ENCODE measurements at regions not wholly inside any gene's neighbourhood (a gene's known extent, or its start where the extent isn't known, plus 50 kb on each side); places are given as distances from the start of the nearest gene placed in this dataset.

DNA sequence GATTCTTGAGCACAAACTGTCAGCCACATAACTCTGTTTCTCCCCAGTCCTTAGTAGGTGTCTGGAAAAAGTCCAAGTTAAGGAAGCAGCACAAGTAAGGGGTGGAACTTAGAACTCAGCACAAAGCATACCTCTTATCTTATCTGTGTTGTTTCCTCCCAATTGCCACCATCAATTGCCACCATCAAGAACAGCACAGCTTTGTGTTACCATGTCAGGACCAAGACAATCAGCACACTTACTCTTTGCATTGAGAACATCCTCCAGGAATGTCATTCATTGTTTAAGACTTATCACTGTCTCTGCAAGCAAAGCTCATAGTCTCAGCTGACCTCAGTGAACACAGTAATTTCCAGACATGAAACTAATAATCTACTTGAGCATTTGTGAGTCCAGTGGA lies 212.7 kb upstream of the FSHR start:
- no peaks in the 10 kb centered on the region for H3K79me2 ChIP-seq (ENCODE audit: insufficient read depth, low read length)
- no peak overlapping the region for H3K4me2 ChIP-seq (ENCODE audit: low read length)
- H3K9me3 ChIP-seq (ENCODE audit: low read length): no peaks in the 10 kb centered on the region
- H3K4me1 ChIP-seq (ENCODE audit: insufficient read depth, low read length, severe bottlenecking): no peaks in the 10 kb centered on the region
- no peak overlapping the region for H3K9ac ChIP-seq (ENCODE audit: low read length)
- no peaks in the 10 kb centered on the region for H4K20me1 ChIP-seq (ENCODE audit: insufficient read depth, low read length)
- H3K36me3 ChIP-seq (ENCODE audit: insufficient read depth, low read length): no peaks in the 10 kb centered on the region
- H3K27me3 ChIP-seq (ENCODE audit: insufficient read depth, low read length): no peaks in the 10 kb centered on the region
- no peak overlapping the region for H3K27ac ChIP-seq (ENCODE audit: low read depth, low read length, poor library complexity, severe bottlenecking)
- H3K4me3 ChIP-seq (ENCODE audit: low read depth, low read length, poor library complexity, severe bottlenecking): no peak overlapping the region
- H3F3A ChIP-seq (ENCODE audit: insufficient read depth, low read length): no peaks in the 10 kb centered on the region
- no peak for TF ChIP-seq EZH2 (IDR thresholded peaks at IDR 0.05; ENCODE audit: borderline replicate concordance, low read length)
- H2AFZ ChIP-seq (ENCODE audit: low read length): no peak overlapping the region
- H3K9me2 ChIP-seq (ENCODE audit: low read depth, low read length): no peaks in the 10 kb centered on the region

DNA sequence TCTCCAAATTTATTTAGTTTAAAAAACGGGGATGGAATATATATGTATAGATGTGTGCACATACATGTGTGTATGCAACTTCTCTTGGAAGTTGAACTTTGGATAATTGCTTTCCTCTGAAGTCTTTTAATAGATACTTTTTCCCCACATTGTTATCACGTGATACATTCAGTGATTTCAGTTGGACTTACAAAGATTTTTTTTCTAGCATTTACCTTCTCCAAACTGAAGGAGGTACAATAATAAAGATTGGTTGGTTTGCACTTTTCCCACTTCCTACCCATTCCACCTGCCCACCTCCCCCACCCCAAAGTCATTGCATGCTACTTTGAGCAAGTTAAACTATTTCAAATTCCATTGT lies 206.1 kb upstream of the FSHR start:
- H2AFZ ChIP-seq (ENCODE audit: low read length): no peak overlapping the region
- H3F3A ChIP-seq (ENCODE audit: insufficient read depth, low read length): no peaks in the 10 kb centered on the region
- no peak overlapping the region for H3K9ac ChIP-seq (ENCODE audit: low read length)
- H4K20me1 ChIP-seq (ENCODE audit: insufficient read depth, low read length): no peaks in the 10 kb centered on the region
- H3K9me3 ChIP-seq (ENCODE audit: low read length): no peaks in the 10 kb centered on the region
- no peaks in the 10 kb centered on the region for H3K36me3 ChIP-seq (ENCODE audit: insufficient read depth, low read length)
- TF ChIP-seq EZH2 (IDR thresholded peaks at IDR 0.05; ENCODE audit: borderline replicate concordance, low read length) (no peak), CTCF (IDR thresholded peaks at IDR 0.05; ENCODE audit: low read length) (no peak)
- no peak overlapping the region for H3K27ac ChIP-seq (ENCODE audit: low read depth, low read length, poor library complexity, severe bottlenecking)
- no peaks in the 10 kb centered on the region for H3K4me1 ChIP-seq (ENCODE audit: insufficient read depth, low read length, severe bottlenecking)
- no peaks in the 10 kb centered on the region for H3K9me2 ChIP-seq (ENCODE audit: low read depth, low read length)
- no peak overlapping the region for H3K4me2 ChIP-seq (ENCODE audit: low read length)
- no peaks in the 10 kb centered on the region for H3K27me3 ChIP-seq (ENCODE audit: insufficient read depth, low read length)
- H3K4me3 ChIP-seq (ENCODE audit: low read depth, low read length, poor library complexity, severe bottlenecking): no peak overlapping the region
- H3K79me2 ChIP-seq (ENCODE audit: insufficient read depth, low read length): no peaks in the 10 kb centered on the region

DNA sequence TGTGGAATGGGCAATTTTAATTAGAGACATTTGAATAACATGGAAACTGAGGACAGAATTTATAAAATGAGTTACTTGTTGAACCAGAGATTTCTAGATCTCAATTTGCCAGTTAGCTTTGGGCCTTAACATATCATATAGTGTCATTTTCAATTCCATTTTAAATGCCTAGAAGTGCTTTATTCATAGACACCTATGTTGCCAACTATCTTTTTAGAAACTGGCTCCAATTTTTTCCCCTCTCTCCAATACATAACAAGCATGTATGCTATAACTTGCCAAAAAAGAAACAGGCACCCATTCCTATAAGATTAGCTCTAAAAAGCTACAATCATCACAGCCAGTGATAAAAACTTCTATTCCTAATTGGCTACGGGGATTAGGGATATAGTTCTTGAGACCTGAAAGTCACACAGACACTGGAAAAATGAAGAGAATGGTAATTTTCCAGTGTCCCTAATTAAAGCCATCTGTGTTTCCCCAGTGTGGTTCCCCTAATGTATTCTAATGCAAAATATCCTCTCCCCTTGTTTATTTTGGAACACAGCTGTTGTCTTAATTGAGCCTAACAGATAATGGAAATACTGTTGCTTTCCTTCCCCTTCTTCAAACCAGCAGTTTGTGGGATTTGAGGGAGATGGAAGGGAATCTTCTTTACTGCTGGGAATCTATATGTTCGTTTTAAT lies 205.5 kb upstream of the FSHR start:
- no peaks in the 10 kb centered on the region for H3K9me2 ChIP-seq (ENCODE audit: low read depth, low read length)
- H4K20me1 ChIP-seq (ENCODE audit: insufficient read depth, low read length): no peaks in the 10 kb centered on the region
- no peak overlapping the region for H2AFZ ChIP-seq (ENCODE audit: low read length)
- no peaks in the 10 kb centered on the region for H3K27me3 ChIP-seq (ENCODE audit: insufficient read depth, low read length)
- no peaks in the 10 kb centered on the region for H3F3A ChIP-seq (ENCODE audit: insufficient read depth, low read length)
- H3K9ac ChIP-seq (ENCODE audit: low read length): no peak overlapping the region
- no peak for TF ChIP-seq EZH2 (IDR thresholded peaks at IDR 0.05; ENCODE audit: borderline replicate concordance, low read length)
- no peak for TF ChIP-seq CTCF (IDR thresholded peaks at IDR 0.05; ENCODE audit: low read length)
- H3K27ac ChIP-seq (ENCODE audit: low read depth, low read length, poor library complexity, severe bottlenecking): no peak overlapping the region
- H3K79me2 ChIP-seq (ENCODE audit: insufficient read depth, low read length): no peaks in the 10 kb centered on the region
- H3K4me1 ChIP-seq (ENCODE audit: insufficient read depth, low read length, severe bottlenecking): no peaks in the 10 kb centered on the region
- H3K36me3 ChIP-seq (ENCODE audit: insufficient read depth, low read length): no peaks in the 10 kb centered on the region
- no peaks in the 10 kb centered on the region for H3K9me3 ChIP-seq (ENCODE audit: low read length)
- no peak overlapping the region for H3K4me2 ChIP-seq (ENCODE audit: low read length)
- H3K4me3 ChIP-seq (ENCODE audit: low read depth, low read length, poor library complexity, severe bottlenecking): no peak overlapping the region

DNA sequence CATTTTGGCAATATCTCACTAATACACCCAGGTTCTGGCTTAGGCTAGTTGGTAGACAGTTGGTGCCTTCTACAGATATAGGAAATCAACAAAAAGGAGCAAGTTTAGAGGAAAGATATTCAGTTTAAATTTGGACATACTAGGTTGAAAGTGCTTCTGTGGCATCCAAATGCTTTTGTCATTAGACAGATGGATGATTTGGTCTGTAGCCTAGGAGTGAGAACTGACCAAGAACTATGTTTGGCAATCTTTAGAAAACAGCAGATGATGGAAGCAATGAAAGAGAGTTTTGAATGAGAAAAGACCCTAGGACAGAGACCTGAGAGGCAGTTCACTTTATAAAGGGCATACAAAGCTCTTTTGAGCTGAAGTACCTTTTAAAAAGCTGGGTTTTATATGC lies 201.3 kb upstream of the FSHR start:
- H3K9ac ChIP-seq (ENCODE audit: low read length): no peak overlapping the region
- H3K4me3 ChIP-seq (ENCODE audit: low read depth, low read length, poor library complexity, severe bottlenecking): no peak overlapping the region
- no peaks in the 10 kb centered on the region for H3K9me2 ChIP-seq (ENCODE audit: low read depth, low read length)
- no peaks in the 10 kb centered on the region for H3K79me2 ChIP-seq (ENCODE audit: insufficient read depth, low read length)
- H3F3A ChIP-seq (ENCODE audit: insufficient read depth, low read length): no peaks in the 10 kb centered on the region
- H3K4me2 ChIP-seq (ENCODE audit: low read length): no peak overlapping the region
- H3K4me1 ChIP-seq (ENCODE audit: insufficient read depth, low read length, severe bottlenecking): no peaks in the 10 kb centered on the region
- H3K27ac ChIP-seq (ENCODE audit: low read depth, low read length, poor library complexity, severe bottlenecking): no peak overlapping the region
- no peaks in the 10 kb centered on the region for H4K20me1 ChIP-seq (ENCODE audit: insufficient read depth, low read length)
- no peak for TF ChIP-seq EZH2 (IDR thresholded peaks at IDR 0.05; ENCODE audit: borderline replicate concordance, low read length)
- TF ChIP-seq CTCF (IDR thresholded peaks at IDR 0.05; ENCODE audit: low read length): no peak
- H3K36me3 ChIP-seq (ENCODE audit: insufficient read depth, low read length): no peaks in the 10 kb centered on the region
- H3K9me3 ChIP-seq (ENCODE audit: low read length): no peaks in the 10 kb centered on the region
- H3K27me3 ChIP-seq (ENCODE audit: insufficient read depth, low read length): no peaks in the 10 kb centered on the region
- H2AFZ ChIP-seq (ENCODE audit: low read length): no peak overlapping the region

Data from OCI-LY1 (cell line).